ENCODE measurements at regions not wholly inside any gene's neighbourhood (a gene's known extent, or its start where the extent isn't known, plus 50 kb on each side); places are given as distances from the start of the nearest gene placed in this dataset.

DNA sequence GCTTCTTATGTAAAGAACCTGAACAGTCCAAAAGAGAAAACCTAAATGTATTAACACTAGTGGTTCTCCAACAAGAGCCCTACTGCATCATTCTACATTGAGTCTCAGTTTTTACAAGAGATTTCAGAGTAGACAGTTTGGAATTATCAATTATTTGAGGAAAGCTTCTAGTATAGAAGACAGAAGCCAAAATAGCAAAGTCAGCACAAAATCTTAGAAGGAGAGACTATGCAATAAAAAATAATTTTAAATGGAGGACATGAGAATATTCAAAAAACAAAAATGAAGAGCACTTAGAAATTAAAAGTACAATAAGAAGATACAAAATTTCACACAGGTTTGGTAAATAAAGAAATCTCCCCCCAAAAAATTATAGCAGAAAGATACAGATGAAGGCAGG is 406.3 kb upstream of the USP15 start:
- Histone ChIP-seq H3K4me2 (ENCODE audit: insufficient read depth in 1 of 2, low read depth in 2 of 2, low read length in 2 of 2) (no peak overlapping the region), H3K4me3 (ENCODE audit: extremely low read depth in 1 of 4, insufficient read depth in 2 of 4, low read depth in 3 of 4, low read length in 4 of 4) (no peak overlapping the region), H2BK120ac (replicated peaks; ENCODE audit: low read depth, low read length) (no peak overlapping the region), H3K18ac (ENCODE audit: extremely low read depth, low read length) (no peak overlapping the region), H3K27me3 (replicated peaks in 1 of 4; ENCODE audit: control insufficient read depth in 3 of 4, extremely low read depth in 1 of 4, insufficient read depth in 3 of 4, low read length in 3 of 4) (no peaks in the 10 kb centered on the region), H3K79me1 (ENCODE audit: low read depth, low read length) (no peaks in the 10 kb centered on the region), H3K23ac (ENCODE audit: insufficient read length) (no peak overlapping the region), H3K4me1 (replicated peaks in 1 of 4; ENCODE audit: control insufficient read depth in 3 of 4, insufficient read depth in 4 of 4, low read length in 3 of 4) (no peaks in the 10 kb centered on the region), H3K14ac (ENCODE audit: insufficient read length) (no peak overlapping the region), H3K9me3 (ENCODE audit: insufficient read depth in 2 of 2, low read depth in 1 of 2, low read length in 1 of 2) (no peaks in the 10 kb centered on the region), H3K4ac (replicated peaks; ENCODE audit: insufficient read length, low read depth, low read length) (no peak overlapping the region), H2AK5ac (ENCODE audit: low read depth, low read length) (no peak overlapping the region), H3K27ac (ENCODE audit: low read depth, low read length) (no peak overlapping the region), H2AFZ (ENCODE audit: low read length) (no peak overlapping the region), H4K8ac (ENCODE audit: extremely low read depth, insufficient read depth, low read length) (no peak overlapping the region), H3K36me3 (ENCODE audit: control insufficient read depth in 2 of 4, insufficient read depth in 4 of 4, low read length in 3 of 4) (no peaks in the 10 kb centered on the region; a peak in 1 of 8 replicates), H3K56ac (replicated peaks; ENCODE audit: insufficient read length, low read depth, low read length) (no peak overlapping the region), H4K20me1 (replicated peaks in 1 of 2; ENCODE audit: control insufficient read depth in 1 of 2, insufficient read depth in 2 of 2, low read length in 2 of 2) (no peaks in the 10 kb centered on the region), H4K5ac (ENCODE audit: insufficient read length, low read depth, low read length) (no peak overlapping the region), H3K9ac (replicated peaks in 1 of 4; ENCODE audit: extremely low read depth in 1 of 4, low read depth in 3 of 4, low read length in 3 of 4) (no peak overlapping the region), H2BK15ac (ENCODE audit: low read length) (no peak overlapping the region), H2BK20ac (ENCODE audit: low read length) (no peak overlapping the region), H2BK5ac (ENCODE audit: low read depth, low read length) (no peak overlapping the region), H2BK12ac (ENCODE audit: low read depth, low read length) (no peak overlapping the region), H4K91ac (replicated peaks; ENCODE audit: insufficient read length, low read length) (no peak overlapping the region), H3K79me2 (ENCODE audit: control insufficient read depth in 1 of 2, insufficient read depth in 2 of 2, low read length in 2 of 2) (no peaks in the 10 kb centered on the region), H3K23me2 (ENCODE audit: low read depth, low read length) (no peaks in the 10 kb centered on the region; the same call in 1 of the 2 replicates)
- POLR2A ChIA-PET (ENCODE audit: partially characterized antibody), result no interaction called here
- FAIRE-seq (no peak), DNase-seq (ENCODE audit: low read depth in 1 of 2, low spot score in 2 of 2) (no peak)
- CTCF ChIA-PET (ENCODE audit: partially characterized antibody), result interaction anchor here (1.6 kb wide), 1 partner anchor 918 kb away, joined by 3 read pairs; no protein-coding TSS in a partner anchor
- TF ChIP-seq GTF2F1 (IDR thresholded peaks at IDR 0.05; ENCODE audit: borderline replicate concordance, low read depth, low read length) (no peak), SIRT6 (IDR thresholded peaks at IDR 0.05; ENCODE audit: low read length) (no peak), MAFK (IDR thresholded peaks at IDR 0.05; ENCODE audit: low read depth, low read length) (peak; percentile 86; the same call in 1 of the 2 replicates)
